Endothelial cell of umbilical vein (primary cell): ENCODE measurements at regions not wholly inside any gene's neighbourhood (a gene's known extent, or its start where the extent isn't known, plus 50 kb on each side); places are given as distances from the start of the nearest gene placed in this dataset.

Experiments used
- BruUV-seq: library from RNA; stranded (reverse); fragments of 400-500 nt; replicated peaks from 2 replicates; lab custom pipeline; 2021; lab: Mats Ljungman, UMichigan
- CTCF ChIA-PET: fragments of 300-600, 350-600 bp; sonication (Branson Sonifier 250); formaldehyde crosslinking; loops from one replicate; lab custom pipeline; 2021; ENCODE audit warnings: antibody characterized with exemption, inconsistent platforms; lab: Charles Lee
- POLR2A ChIA-PET: fragments of 300-600, 350-600 bp; sonication (Branson Sonifier 250); formaldehyde crosslinking; loops from one replicate; lab custom pipeline; 2021; ENCODE audit warnings: antibody characterized with exemption, inconsistent platforms; lab: Charles Lee
- DNase-seq: peaks from one replicate; pipeline ENCODE4 v3.0.0-alpha.2; 2011; ENCODE audit warnings: low read depth, low spot score
- FAIRE-seq: peaks from 2 replicates; lab custom pipeline; 2011; peaks lifted over from hg19 to GRCh38; lab: Jason Lieb, UNC
- H2AFZ ChIP-seq: 2 replicates; pipeline ENCODE4 v1.6.0; 2012; ENCODE audit warnings: low read depth, low read length, control low read depth, inconsistent platforms
- H3K27ac ChIP-seq: 2 replicates; pipeline ENCODE4 v1.5.1; 2011; ENCODE audit warnings: low read depth, mild to moderate bottlenecking, control low read depth, low read length, moderate library complexity; ENCODE audit not compliant: insufficient read depth
- H3K27me3 ChIP-seq, 2 experiments: 2 replicates each; pipeline versions ENCODE4 v1.6.0 to v1.6.1; 2011; ENCODE audit warnings: low read length in 2 of 2, mixed read lengths in 1 of 2; ENCODE audit not compliant: control insufficient read depth in 2 of 2, insufficient read depth in 2 of 2
- H3K36me3 ChIP-seq, 2 experiments: 2 replicates in 1 of 2; 3 replicates in 1 of 2; pipeline ENCODE4 v1.5.1; 2011; ENCODE audit warnings: low read length in 2 of 2, mild to moderate bottlenecking in 1 of 2, moderate library complexity in 1 of 2; ENCODE audit not compliant: control insufficient read depth in 2 of 2, insufficient read depth in 2 of 2; ENCODE audit errors: extremely low read depth in 1 of 2
- H3K4me1 ChIP-seq: 3 replicates; pipeline ENCODE4 v1.5.1; 2011; ENCODE audit warnings: mild to moderate bottlenecking, low read length; ENCODE audit not compliant: control insufficient read depth, insufficient read depth; ENCODE audit errors: extremely low read depth
- H3K4me2 ChIP-seq: 2 replicates; pipeline ENCODE4 v1.6.1; 2011; ENCODE audit warnings: low read length, control low read depth, mixed read lengths; ENCODE audit not compliant: insufficient read depth
- H3K4me3 ChIP-seq, 3 experiments: fragments of 200-600 bp in 1 of 3; sonication (generic), shearing (Covaris generic) in 1 of 3; replicated peaks in 1 of 3; 2 replicates each; pipeline ENCODE4 v1.5.1; 2011 to 2016; ENCODE audit warnings: control low read depth in 3 of 3, low read length in 3 of 3, mild to moderate bottlenecking in 2 of 3, inconsistent platforms in 1 of 3, low read depth in 1 of 3, moderate library complexity in 1 of 3; ENCODE audit not compliant: insufficient read depth in 1 of 3
- H3K79me2 ChIP-seq: 2 replicates; pipeline ENCODE4 v1.6.0; 2012; ENCODE audit warnings: low read length, inconsistent platforms; ENCODE audit not compliant: control insufficient read depth, insufficient read depth
- H3K9ac ChIP-seq: replicated peaks from 2 replicates; pipeline ENCODE3; 2011; ENCODE audit warnings: low read length, control low read depth; ENCODE audit not compliant: insufficient read depth; ENCODE audit errors: extremely low read depth
- H3K9me1 ChIP-seq: replicated peaks from 3 replicates; pipeline ENCODE4 v1.6.0; 2011; ENCODE audit warnings: mild to moderate bottlenecking, low read length; ENCODE audit not compliant: control insufficient read depth, insufficient read depth; ENCODE audit errors: extremely low read depth
- H3K9me3 ChIP-seq: replicated peaks from 2 replicates; pipeline ENCODE4 v1.5.1; 2012; ENCODE audit warnings: low read length, inconsistent platforms; ENCODE audit not compliant: control insufficient read depth, insufficient read depth
- H4K20me1 ChIP-seq: replicated peaks from 2 replicates; pipeline ENCODE3; 2011; ENCODE audit warnings: mild to moderate bottlenecking, low read length; ENCODE audit not compliant: control insufficient read depth, insufficient read depth; ENCODE audit errors: extremely low read depth
- EZH2 ChIP-seq: IDR thresholded peaks from 2 replicates; pipeline ENCODE4 v1.6.1; 2012; ENCODE audit warnings: borderline replicate concordance, low read depth, mild to moderate bottlenecking, moderate library complexity, low read length, inconsistent platforms; ENCODE audit not compliant: severe bottlenecking
- FOS ChIP-seq: IDR thresholded peaks from 2 replicates; pipeline ENCODE4 v1.6.1; 2011; ENCODE audit warnings: mild to moderate bottlenecking, low read length, moderate library complexity, borderline replicate concordance; ENCODE audit not compliant: insufficient read depth
- GATA2 ChIP-seq: IDR thresholded peaks from 2 replicates; pipeline ENCODE4 v1.7.0; 2011; ENCODE audit warnings: low read depth, mild to moderate bottlenecking, moderate library complexity, mixed read lengths, low read length; ENCODE audit not compliant: insufficient read length, insufficient read depth
- JUN ChIP-seq: IDR thresholded peaks from 2 replicates; pipeline ENCODE4 v1.6.1; 2011; ENCODE audit warnings: borderline replicate concordance, low read depth; ENCODE audit not compliant: insufficient read length, insufficient read depth
- MYC ChIP-seq: IDR thresholded peaks from one replicate; pipeline ENCODE4 v1.6.1; 2011; ENCODE audit warnings: mild to moderate bottlenecking, low read depth, low read length
- POLR2A ChIP-seq: IDR thresholded peaks from 2 replicates; pipeline ENCODE4 v1.6.1; 2012; ENCODE audit warnings: low read depth, mild to moderate bottlenecking, control low read depth, low read length
- POLR2AphosphoS5 ChIP-seq: IDR thresholded peaks from 2 replicates; pipeline ENCODE4 v1.6.1; 2012; ENCODE audit warnings: low read depth, mild to moderate bottlenecking, control low read depth, low read length, moderate library complexity; ENCODE audit not compliant: insufficient read depth
- dilution Hi-C: fragments of 300-500 bp; cut with MboI; formaldehyde crosslinking; loops from one replicate; pipeline ENCODE4 v1.15.0; 2019; ENCODE audit warnings: low sequenced_read_pairs; ENCODE audit not compliant: extremely low pct_ligation_motif_present
- intact Hi-C: fragments of 100-400 bp; cut with micrococcal nuclease; formaldehyde crosslinking; loops from one replicate; pipeline ENCODE4 v1.10.0; 2022
- TF ChIP-seq, protein P1 (sequence below), 2 donors: IDR thresholded peaks; 1 replicate in 1 of 2; 2 replicates in 1 of 2; pipeline ENCODE4 v1.5.1; 2011; ENCODE audit warnings: low read length in 2 of 2, mild to moderate bottlenecking in 2 of 2, moderate library complexity in 2 of 2, control low read depth in 1 of 2, inconsistent platforms in 1 of 2, low read depth in 1 of 2; ENCODE audit not compliant: insufficient read depth in 1 of 2; ENCODE audit errors: extremely low read depth in 1 of 2
- TF ChIP-seq, protein P2 (sequence below): IDR thresholded peaks from 2 replicates; pipeline ENCODE4 v1.6.1; 2011; ENCODE audit not compliant: insufficient read depth, insufficient read length

DNA sequence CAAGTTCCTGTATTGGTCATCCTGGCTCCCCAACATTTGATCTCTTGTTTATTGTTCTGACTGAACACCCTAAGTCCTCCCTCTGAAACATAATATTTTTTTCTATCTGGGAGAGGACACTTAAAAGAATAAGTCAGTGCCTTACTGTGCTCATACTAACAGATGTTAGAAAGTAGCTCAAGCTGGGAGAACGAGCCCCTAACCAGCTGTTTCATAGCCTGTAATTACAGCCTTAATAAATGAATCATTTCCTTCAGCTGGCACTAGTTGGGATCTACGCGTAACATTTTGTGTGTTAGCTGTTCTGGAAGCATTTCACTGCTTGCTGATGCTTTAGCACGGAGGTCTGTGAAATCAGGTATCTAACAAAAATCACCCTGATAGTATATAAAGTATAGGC is 345.9 kb upstream of the RIOK2 start:
- Histone ChIP-seq H3K9me1 (no peaks in the 10 kb centered on the region), H4K20me1 (no peaks in the 10 kb centered on the region), H3K27ac (peak overlapping the region; percentile 17), H3K27me3 (no peaks in the 10 kb centered on the region), H3K79me2 (no peaks in the 10 kb centered on the region), H2AFZ (peak overlapping the region; percentile 24), H3K36me3 (no peaks in the 10 kb centered on the region), H3K4me1 (peaks cover 7% of the 10 kb centered on the region), H3K4me3 (no peak overlapping the region), H3K4me2 (peak overlapping the region; percentile 66), H3K9ac (no peak overlapping the region), H3K9me3 (no peaks in the 10 kb centered on the region)
- peak; percentile 64 for DNase-seq
- FAIRE-seq: peak; percentile 64
- TF ChIP-seq JUN: peak; percentile 30
- peak; percentile 48 for TF ChIP-seq FOS
- no peak for TF ChIP-seq EZH2
- POLR2A ChIA-PET: no interaction called here
- CTCF ChIA-PET: interaction anchor here (0.7 to 2.2 kb wide), 7 partner anchors 8 to 1267 kb away, joined by 3 to 14 read pairs (median 4); no protein-coding TSS in a partner anchor
- intact Hi-C loops: no loop called here
- dilution Hi-C loops: no loop called here
- BruUV-seq: no TSS peak

DNA sequence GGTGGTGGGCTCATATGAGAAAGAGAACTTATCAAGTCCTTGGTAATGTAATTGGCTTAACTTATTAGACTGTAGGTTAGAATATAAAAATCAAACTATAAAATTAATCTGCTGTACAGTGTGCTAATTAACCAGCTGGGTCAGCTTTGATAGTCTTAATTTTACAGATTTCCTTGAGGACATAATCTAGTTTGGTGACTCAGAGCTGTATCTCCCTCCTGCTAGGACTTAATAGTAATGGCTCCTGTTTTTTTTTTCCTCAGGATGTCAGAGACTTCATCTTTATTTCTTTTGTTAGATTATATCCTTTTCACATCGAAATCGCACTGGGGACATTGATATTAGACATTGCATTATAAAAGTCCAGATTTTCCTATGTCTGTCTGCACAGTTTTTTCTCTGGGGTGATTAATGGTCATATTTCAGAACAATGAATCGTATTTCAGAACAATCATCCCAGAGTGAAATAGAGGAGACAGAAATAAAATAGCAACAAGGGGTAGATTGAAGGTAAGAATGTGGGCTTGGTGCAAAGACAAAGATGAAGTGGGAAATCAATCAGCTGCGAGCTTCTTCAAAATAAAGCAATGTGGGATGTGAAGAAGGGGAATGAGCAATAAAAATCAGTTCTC is 346.4 kb upstream of the RIOK2 start:
- H3K9me3 ChIP-seq: no peaks in the 10 kb centered on the region
- H3K27me3 ChIP-seq: no peaks in the 10 kb centered on the region
- H3K4me2 ChIP-seq: peak overlapping the region; percentile 66
- dilution Hi-C loops (no loop called here), intact Hi-C loops (no loop called here)
- H3K9me1 ChIP-seq: no peaks in the 10 kb centered on the region
- CTCF ChIA-PET: interaction anchor here (0.7 to 2.2 kb wide), 7 partner anchors 8 to 1267 kb away, joined by 3 to 14 read pairs (median 4); no protein-coding TSS in a partner anchor
- no peaks in the 10 kb centered on the region for H3K36me3 ChIP-seq
- POLR2A ChIA-PET: no interaction called here
- peak overlapping the region; percentile 24 for H2AFZ ChIP-seq
- no peak overlapping the region for H3K9ac ChIP-seq
- TF ChIP-seq, protein P1, sequence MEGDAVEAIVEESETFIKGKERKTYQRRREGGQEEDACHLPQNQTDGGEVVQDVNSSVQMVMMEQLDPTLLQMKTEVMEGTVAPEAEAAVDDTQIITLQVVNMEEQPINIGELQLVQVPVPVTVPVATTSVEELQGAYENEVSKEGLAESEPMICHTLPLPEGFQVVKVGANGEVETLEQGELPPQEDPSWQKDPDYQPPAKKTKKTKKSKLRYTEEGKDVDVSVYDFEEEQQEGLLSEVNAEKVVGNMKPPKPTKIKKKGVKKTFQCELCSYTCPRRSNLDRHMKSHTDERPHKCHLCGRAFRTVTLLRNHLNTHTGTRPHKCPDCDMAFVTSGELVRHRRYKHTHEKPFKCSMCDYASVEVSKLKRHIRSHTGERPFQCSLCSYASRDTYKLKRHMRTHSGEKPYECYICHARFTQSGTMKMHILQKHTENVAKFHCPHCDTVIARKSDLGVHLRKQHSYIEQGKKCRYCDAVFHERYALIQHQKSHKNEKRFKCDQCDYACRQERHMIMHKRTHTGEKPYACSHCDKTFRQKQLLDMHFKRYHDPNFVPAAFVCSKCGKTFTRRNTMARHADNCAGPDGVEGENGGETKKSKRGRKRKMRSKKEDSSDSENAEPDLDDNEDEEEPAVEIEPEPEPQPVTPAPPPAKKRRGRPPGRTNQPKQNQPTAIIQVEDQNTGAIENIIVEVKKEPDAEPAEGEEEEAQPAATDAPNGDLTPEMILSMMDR (IDR thresholded peaks at IDR 0.05; ENCODE audit: extremely low read depth in 1 of 2, insufficient read depth in 1 of 2, low read depth in 1 of 2, low read length in 2 of 2): no peak
- no peak for TF ChIP-seq MYC
- no peak for TF ChIP-seq FOS
- no peak for TF ChIP-seq POLR2AphosphoS5
- no peak for TF ChIP-seq POLR2A
- no peak for TF ChIP-seq JUN
- no peak for TF ChIP-seq EZH2
- TF ChIP-seq GATA2: no peak
- TF ChIP-seq, protein P2, sequence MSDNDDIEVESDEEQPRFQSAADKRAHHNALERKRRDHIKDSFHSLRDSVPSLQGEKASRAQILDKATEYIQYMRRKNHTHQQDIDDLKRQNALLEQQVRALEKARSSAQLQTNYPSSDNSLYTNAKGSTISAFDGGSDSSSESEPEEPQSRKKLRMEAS: no peak
- TSS peak; percentile 58 for BruUV-seq
- H3K4me1 ChIP-seq: peaks cover 7% of the 10 kb centered on the region
- peak overlapping the region; percentile 17 for H3K27ac ChIP-seq
- FAIRE-seq: no peak
- no peaks in the 10 kb centered on the region for H4K20me1 ChIP-seq
- DNase-seq: no peak
- no peaks in the 10 kb centered on the region for H3K79me2 ChIP-seq
- no peak overlapping the region for H3K4me3 ChIP-seq
